Loucy (cell line): ENCODE measurements at regions not wholly inside any gene's neighbourhood (a gene's known extent, or its start where the extent isn't known, plus 50 kb on each side); places are given as distances from the start of the nearest gene placed in this dataset.

Experiments
- H2AFZ ChIP-seq: fragments of 200-600 bp; sonication (generic); 2 replicates; pipeline ENCODE4 v1.6.0; 2016; ENCODE audit warnings: antibody characterized with exemption, mild to moderate bottlenecking, low read length, moderate library complexity
- H3F3A ChIP-seq: fragments of 200-600 bp; 2 replicates; pipeline ENCODE4 v1.6.0; 2016; ENCODE audit warnings: antibody characterized with exemption, low read depth, mild to moderate bottlenecking
- H3K27me3 ChIP-seq: fragments of 200-600 bp; sonication (generic); 2 replicates; pipeline ENCODE4 v1.6.1; 2014; ENCODE audit warnings: low read length, mild to moderate bottlenecking; ENCODE audit not compliant: insufficient read depth, poor library complexity, severe bottlenecking
- H3K36me3 ChIP-seq: fragments of 200-600 bp; sonication (generic); 2 replicates; pipeline ENCODE4 v1.6.1; 2016; ENCODE audit warnings: low read length; ENCODE audit not compliant: insufficient read depth
- H3K4me1 ChIP-seq: fragments of 200-600 bp; sonication (generic); 2 replicates; pipeline ENCODE4 v1.5.1; 2014; ENCODE audit warnings: low read length, mild to moderate bottlenecking; ENCODE audit not compliant: insufficient read depth, poor library complexity, severe bottlenecking
- H3K4me2 ChIP-seq: fragments of 200-600 bp; sonication (generic); 2 replicates; pipeline ENCODE4 v1.6.0; 2014; ENCODE audit warnings: antibody characterized with exemption, low read length, low read depth, mild to moderate bottlenecking; ENCODE audit not compliant: poor library complexity, severe bottlenecking
- H3K4me3 ChIP-seq: fragments of 200-600 bp; sonication (generic); 2 replicates; pipeline ENCODE4 v1.5.1; 2014; ENCODE audit warnings: low read length, mild to moderate bottlenecking, mixed read lengths; ENCODE audit not compliant: poor library complexity, severe bottlenecking
- H3K79me2 ChIP-seq: fragments of 200-600 bp; sonication (generic); 2 replicates; pipeline ENCODE4 v1.6.1; 2014; ENCODE audit warnings: low read length; ENCODE audit not compliant: insufficient read depth
- H3K9ac ChIP-seq: fragments of 200-600 bp; sonication (generic); 2 replicates; pipeline ENCODE4 v1.6.0; 2014; ENCODE audit warnings: mild to moderate bottlenecking, low read depth, low read length, moderate library complexity; ENCODE audit not compliant: poor library complexity, severe bottlenecking
- H3K9me2 ChIP-seq: fragments of 200-600 bp; sonication (generic); replicated peaks from 2 replicates; pipeline ENCODE4 v1.6.1; 2016; ENCODE audit warnings: low read depth, low read length, mixed read lengths
- H3K9me3 ChIP-seq: fragments of 200-600 bp; sonication (generic); 2 replicates; pipeline ENCODE4 v1.6.1; 2014; ENCODE audit warnings: mild to moderate bottlenecking, antibody characterized with exemption, low read length, low read depth; ENCODE audit not compliant: insufficient read depth
- H4K20me1 ChIP-seq: fragments of 200-600 bp; sonication (generic); 2 replicates; pipeline ENCODE4 v1.6.0; 2014; ENCODE audit warnings: antibody characterized with exemption, low read length, mild to moderate bottlenecking; ENCODE audit not compliant: insufficient read depth, poor library complexity, severe bottlenecking
- CTCF ChIP-seq: fragments of 200-600 bp; sonication (generic); conservative IDR thresholded peaks from 2 replicates; pipeline ENCODE4 v1.5.1; 2014; ENCODE audit warnings: mild to moderate bottlenecking, antibody characterized with exemption, low read length
- EZH2phosphoT487 ChIP-seq: fragments of 200-600 bp; IDR thresholded peaks from 2 replicates; pipeline ENCODE4 v1.6.1; 2018; ENCODE audit warnings: antibody characterized with exemption, mild to moderate bottlenecking, moderate library complexity, borderline replicate concordance

DNA sequence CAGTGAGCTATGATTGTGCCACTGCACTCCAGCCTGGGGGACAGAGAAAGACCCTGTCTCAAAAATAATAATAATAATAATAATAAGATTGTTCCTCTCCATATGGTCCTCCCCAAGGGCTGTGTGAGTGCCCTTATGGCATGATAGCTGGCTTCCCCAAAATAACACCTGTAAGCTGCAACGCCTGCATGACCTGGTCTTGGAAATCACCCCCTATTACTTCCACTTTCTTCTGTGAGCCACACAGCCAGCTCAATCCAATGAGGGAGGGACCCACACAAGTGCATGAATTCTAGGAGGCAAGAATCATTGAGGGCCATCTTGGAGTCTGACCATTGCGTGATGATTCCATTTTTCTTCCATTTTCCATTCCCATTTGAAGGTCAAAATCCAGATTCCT, 82.7 kb upstream of the CALN1 start:
- Histone ChIP-seq H4K20me1 (no peaks in the 10 kb centered on the region), H3K4me3 (no peak overlapping the region), H3K4me2 (no peak overlapping the region), H3K4me1 (no peaks in the 10 kb centered on the region), H3K79me2 (no peaks in the 10 kb centered on the region), H3K9me2 (no peaks in the 10 kb centered on the region), H3K27me3 (no peaks in the 10 kb centered on the region), H2AFZ (no peak overlapping the region), H3K36me3 (no peaks in the 10 kb centered on the region), H3K9ac (no peak overlapping the region), H3F3A (no peaks in the 10 kb centered on the region), H3K9me3 (peaks cover 7% of the 10 kb centered on the region; the same call in 1 of the 2 replicates)
- TF ChIP-seq CTCF (no peak), EZH2phosphoT487 (no peak)

DNA sequence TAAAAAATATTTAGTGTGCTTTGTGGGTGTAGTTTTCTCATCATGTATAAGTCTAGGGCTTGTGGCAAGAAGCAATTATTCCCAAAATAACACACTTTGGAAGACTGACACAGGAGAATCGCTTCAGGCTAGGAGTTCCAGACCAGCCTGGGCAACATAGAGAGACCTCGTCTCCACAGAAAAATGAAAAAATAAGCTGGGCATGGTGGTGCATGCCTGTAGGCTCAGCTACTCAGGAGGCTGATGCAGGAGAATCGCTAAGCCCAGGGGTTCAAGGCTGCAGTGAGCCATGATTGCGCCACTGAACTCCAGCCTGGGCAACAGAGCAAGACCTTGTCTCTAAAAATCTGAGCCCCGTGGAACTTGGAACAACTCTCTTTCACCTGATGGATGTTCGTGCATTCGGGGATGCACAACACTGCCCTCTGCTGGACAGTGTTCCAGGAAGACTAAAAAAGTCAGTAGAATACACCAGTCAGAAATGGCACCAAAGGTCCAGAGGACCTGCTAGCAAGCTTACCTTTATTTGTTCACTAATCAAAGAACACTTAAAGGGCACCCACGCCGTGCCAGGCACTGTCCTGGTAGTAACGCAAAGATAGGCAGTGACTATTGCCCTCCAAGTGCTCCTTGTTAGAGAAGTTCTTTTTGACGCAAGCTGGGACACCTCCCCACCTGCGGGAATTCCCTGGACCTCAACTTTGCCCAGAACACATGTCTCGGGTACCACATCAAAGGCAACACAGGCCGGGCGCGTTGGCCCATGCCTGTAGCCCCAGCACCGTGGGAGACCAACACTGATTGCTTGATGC, 81.9 kb upstream of the CALN1 start:
- Histone ChIP-seq H3K36me3 (no peaks in the 10 kb centered on the region), H3F3A (no peaks in the 10 kb centered on the region), H3K4me3 (no peak overlapping the region), H3K27me3 (no peaks in the 10 kb centered on the region), H3K9me3 (peaks cover 7% of the 10 kb centered on the region; the same call in 1 of the 2 replicates), H3K4me2 (no peak overlapping the region), H3K9ac (no peak overlapping the region), H3K4me1 (no peaks in the 10 kb centered on the region), H3K79me2 (no peaks in the 10 kb centered on the region), H2AFZ (no peak overlapping the region), H3K9me2 (no peaks in the 10 kb centered on the region), H4K20me1 (no peaks in the 10 kb centered on the region)
- TF ChIP-seq CTCF (peak; percentile 75), EZH2phosphoT487 (no peak)

DNA sequence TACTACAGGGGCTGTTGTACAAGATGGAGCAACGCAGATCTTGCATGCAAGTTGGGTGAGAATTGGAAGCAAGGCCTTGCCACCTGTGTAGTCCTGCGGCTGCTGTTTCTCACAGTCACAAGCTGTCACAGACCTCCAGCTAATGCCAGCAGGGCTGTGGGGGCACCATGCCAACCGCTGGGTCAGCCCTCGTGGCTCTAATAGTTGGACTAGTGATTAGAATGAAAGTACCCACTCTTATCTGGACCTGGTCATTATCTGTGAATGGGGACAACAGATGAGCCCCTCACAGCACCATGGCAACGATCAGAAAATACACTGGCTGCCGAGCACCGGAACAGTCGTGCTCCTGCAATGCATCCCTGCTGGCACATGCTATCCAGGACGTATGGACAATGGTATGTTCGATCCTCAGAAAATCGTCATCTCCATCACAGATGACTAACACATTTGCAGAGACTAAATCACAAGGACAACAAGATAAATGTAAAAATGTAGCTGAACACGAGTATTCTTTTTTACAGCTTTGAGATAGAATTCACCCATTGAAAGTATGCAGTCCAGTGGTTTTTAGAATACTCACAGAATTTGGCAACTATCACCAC, 80.4 kb upstream of the CALN1 start:
- TF ChIP-seq EZH2phosphoT487, result no peak
- no peak for TF ChIP-seq CTCF
- Histone ChIP-seq H4K20me1 (no peaks in the 10 kb centered on the region), H3K9me2 (no peaks in the 10 kb centered on the region), H3F3A (no peaks in the 10 kb centered on the region), H3K4me2 (no peak overlapping the region), H3K4me1 (no peaks in the 10 kb centered on the region), H2AFZ (no peak overlapping the region), H3K36me3 (no peaks in the 10 kb centered on the region), H3K27me3 (no peaks in the 10 kb centered on the region), H3K9ac (no peak overlapping the region), H3K4me3 (no peak overlapping the region), H3K9me3 (peaks cover 1% of the 10 kb centered on the region; the same call in 1 of the 2 replicates), H3K79me2 (no peaks in the 10 kb centered on the region)
